GM19452 (cell line): ENCODE measurements at regions not wholly inside any gene's neighbourhood (a gene's known extent, or its start where the extent isn't known, plus 50 kb on each side); places are given as distances from the start of the nearest gene placed in this dataset.

Source experiments
- ATAC-seq: cut with Tn5 transposase; IDR thresholded peaks from one replicate; pipeline ENCODE4 v1.9.1; 2021; ENCODE audit not compliant: unreplicated experiment

DNA sequence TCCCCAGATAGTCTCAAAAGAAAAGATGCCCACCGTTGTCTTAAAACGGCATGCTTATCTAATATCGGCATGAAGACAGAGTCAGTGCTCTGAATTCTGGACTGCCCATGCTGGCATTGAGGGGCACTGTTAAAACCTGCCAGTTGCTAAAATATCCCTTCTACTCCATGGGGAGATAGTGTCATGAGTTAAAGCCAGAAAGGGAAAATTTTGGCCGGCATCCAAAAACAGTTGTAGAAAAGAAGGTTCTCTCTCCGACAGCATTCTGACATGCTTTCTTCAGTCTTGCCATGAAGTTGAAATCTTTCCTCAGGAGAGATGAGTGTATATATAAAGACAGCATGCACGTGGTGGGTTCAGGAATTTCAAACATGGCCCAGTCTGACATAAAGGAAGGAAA lies 401.3 kb upstream of the PIK3C3 start:
- no peak for ATAC-seq

DNA sequence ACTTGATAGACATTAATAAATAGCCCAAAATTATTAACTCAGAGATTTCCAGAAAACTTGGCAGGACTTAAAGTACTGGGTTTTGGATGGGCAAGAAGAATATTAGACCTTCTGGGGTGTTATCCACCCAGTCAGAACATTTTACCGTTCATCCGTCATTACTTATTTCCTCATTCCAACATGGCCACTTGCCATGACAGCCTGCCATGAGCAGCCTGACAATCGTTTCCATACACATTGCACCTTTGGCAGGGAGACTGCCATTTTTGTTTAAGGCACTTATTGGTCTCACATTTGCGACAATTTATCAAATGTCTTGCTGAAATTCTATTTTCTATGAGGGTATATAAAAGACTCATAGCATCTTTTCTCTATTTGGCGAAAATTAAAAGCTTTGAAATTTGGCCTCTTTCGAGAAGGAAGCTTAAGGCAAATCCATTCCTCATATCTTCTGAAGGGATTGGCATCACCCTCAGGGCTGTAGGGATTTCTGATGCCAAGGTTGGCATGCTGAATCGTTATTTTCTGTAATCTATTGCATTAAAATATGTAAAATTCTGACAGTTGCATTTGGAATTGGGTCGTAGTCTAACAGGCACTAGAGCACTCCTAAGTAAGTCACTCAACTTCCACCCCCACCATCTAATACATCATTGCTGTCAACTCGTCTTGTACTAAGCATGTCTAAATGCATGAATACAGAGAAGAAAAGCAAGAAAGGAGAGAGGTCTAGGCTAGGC lies 406.3 kb upstream of the PIK3C3 start:
- no peak for ATAC-seq

DNA sequence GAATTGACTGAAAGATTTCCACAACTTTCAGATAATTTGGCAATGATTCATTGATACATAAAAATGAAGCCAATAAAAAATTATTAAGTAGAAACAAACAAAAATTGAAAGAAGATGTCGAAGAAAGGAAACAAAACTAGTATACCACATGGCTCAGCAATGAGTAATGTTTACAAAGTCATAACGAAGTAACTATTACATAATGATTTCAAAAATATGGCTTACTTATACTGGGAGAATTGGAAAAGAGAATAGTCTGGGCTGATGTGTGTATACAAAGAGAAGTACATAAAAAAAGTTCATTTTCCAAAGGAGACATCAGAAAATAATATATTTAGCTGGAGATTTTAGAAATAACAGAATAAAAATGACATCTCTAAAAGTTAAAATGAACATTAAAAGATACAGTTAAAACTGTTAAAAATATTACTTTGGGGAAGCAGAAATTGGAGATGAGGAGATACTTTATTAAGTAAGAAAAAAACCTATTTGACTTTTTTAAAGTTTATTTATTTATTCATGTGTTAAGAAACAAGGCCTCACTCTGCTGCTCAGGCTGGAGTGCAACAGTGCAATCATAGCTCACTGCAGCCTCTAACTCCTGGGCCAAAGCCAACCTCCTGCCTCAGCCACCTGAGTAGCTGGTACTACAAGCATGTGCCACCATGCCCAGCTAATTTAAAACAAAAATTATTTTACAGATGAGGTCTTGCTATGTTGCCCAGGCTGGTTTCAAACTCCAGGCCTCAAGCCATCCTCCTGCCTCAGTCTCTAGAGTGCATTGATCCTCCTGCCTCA lies 409.7 kb upstream of the PIK3C3 start:
- no peak for ATAC-seq

DNA sequence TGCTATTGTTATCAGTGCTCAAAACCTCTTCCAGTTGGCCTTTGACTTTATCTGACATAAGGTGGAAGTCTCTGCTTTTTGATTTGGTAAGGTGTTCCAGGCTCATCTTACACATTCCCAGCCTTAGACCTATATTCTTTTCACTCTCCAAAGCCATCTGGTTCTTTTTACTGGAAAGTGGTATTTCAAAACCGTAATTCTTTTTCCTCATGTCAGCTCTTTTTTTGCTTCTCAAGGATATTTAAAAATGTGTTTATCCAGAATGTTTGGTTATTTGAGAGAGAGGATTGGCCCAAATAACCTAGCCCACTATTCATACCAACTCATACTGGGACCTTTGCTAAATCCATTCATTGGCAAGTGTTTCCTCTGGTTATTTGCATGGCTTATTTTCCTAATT lies 411.2 kb upstream of the PIK3C3 start:
- ATAC-seq: no peak

DNA sequence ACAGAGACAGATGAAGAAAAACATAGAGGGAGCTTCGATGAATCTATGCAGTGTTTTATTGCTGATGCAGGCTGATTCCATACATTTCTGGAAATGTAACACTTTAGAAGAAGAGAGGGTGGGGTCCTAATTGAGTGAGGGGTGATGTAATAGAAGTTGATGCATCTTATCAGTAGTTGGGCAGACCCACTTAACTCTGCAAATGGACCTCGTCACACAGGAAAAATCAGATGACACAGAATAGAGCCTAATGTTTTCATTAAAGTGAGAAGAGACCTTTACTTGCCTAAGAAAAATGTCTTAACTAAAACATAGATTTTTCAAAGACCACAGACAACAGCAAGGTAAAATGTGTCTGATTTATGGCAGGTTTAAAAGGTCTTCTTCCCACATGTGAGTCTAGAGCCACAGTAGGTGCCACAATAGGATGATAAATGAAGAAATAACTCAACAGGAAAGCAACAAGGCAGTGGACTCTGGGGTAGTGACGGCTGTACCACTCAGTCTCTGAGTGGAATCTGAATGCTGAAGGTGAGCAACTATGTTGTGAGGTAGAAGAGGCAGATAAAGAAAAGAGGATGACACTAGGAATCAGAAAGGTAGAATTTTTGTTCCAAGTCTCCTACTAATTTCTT lies 414.7 kb upstream of the PIK3C3 start:
- ATAC-seq: no peak

DNA sequence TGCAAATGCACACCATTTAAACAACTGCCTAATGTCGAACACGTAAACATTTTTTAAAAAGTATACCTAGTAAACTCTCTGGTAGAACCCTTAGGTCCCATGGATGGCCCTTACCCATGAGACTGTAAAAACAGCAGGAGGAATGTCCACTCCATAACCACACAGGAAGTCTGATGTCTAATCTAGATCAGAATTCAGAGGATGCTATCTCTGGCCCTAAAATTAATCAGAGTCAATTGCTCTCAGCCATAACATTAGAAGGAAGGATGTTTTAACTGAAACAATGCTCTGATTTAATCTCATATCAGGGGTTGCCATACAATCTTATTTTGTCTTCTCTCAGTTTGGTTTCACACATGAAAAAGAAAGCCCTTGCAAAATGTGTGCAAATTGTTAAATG lies 416.3 kb upstream of the PIK3C3 start:
- ATAC-seq: no peak

DNA sequence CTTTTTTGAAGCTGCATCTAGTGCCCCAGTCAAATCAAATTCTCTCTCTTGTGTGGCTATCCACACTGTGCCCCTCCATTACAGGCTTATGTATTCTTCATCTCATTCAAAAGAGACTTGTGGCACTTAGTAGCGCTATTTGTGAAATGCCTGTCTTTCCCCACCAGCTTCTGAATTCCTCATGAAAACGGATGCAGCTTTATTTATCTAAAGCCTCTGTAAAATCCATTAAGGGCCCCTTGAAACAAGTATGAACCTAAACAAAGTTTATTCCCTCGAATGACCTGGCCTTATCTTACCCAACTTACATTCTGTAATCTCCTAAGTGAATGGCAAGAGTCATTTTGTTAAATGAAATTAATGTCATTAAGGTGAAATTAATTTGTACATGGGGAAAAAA lies 417.4 kb upstream of the PIK3C3 start:
- ATAC-seq: no peak

DNA sequence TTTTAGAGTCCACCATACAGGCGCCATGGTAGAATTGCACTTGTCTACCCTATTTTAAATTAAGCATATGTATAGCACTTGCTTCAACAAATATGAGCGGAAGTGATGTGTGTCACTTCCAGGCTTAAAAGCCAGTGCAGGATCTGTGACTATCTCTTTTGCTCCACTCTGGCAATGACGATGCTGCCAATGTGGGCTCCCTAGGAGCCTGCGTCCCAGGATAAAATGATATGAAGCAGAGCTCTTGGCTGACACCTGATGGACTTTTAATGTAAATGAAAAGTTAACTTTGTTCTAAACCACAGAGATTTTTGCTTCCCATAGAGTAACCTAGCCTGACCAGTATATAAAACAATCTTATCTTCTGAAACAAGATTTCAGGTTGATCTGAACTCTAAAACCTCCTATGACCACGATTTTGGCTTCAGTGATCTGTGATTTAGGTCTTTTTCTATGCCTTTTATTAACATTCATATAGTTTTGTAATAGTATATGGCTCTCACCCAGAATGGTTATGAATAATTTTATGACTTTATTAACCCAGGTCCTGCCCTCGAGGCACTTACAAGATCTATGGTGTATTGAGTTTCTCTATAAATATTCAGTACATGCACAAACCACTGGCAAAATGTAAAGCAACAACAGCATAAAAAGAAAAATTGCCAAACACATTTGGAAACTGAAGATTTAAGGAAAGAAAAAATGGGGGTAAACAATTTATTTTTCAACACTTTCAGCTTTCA lies 422.5 kb upstream of the PIK3C3 start:
- ATAC-seq: no peak

DNA sequence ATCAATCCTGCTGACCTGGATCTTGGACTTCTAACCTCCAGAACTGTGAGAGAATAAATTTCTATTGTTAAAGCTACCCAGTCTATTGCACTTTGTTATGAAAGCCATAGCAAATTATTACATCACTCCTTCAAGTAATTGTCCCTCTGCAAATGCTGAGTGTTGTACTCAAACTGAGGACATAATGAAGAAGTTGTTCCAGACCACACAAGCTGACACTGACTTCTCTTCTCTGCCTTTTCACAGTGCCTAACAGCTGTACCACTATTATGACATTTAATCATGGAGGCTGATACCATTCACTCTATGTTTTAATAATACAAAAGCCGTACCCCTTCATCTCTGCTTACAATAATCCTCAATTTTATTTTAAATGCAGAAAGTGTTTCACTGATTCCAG lies 424.1 kb upstream of the PIK3C3 start:
- ATAC-seq: no peak

DNA sequence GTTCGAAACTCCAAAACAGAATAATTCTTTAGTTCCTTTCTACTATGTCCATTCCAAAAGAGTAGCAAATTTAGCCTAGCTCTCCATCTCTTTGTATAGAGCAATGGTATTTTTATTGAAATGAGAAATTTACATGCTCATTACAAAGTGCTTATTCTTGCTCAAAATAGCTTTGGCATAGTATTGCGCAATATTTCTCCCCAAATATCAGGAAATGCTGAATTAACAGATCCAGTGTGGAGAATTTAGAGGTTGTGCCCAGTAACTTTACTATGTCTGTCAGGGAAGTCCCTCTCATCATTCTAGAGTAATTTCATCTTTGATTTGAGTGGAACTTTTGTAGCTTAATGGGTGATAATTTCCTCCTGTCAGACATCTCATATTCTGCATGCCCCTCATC lies 425.9 kb upstream of the PIK3C3 start:
- no peak for ATAC-seq

DNA sequence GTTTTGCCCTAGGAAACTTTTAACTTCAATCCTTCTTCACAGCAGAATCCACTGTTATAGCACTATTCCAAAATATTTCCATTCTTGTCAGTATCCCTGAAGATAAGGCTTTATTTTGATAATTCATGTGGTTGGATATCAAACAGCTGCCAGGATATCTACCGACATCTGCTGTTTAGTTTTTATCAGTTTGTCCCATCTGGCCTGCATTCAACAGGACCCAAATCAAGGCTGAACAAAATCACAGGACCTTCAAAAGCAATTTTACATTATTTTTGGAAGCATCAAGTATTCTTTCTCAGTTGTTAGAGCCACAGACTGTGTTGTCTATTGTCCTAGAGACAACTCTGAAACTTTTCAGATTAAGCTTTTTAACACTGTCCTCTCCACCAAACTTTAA lies 429.0 kb upstream of the PIK3C3 start:
- ATAC-seq: no peak

DNA sequence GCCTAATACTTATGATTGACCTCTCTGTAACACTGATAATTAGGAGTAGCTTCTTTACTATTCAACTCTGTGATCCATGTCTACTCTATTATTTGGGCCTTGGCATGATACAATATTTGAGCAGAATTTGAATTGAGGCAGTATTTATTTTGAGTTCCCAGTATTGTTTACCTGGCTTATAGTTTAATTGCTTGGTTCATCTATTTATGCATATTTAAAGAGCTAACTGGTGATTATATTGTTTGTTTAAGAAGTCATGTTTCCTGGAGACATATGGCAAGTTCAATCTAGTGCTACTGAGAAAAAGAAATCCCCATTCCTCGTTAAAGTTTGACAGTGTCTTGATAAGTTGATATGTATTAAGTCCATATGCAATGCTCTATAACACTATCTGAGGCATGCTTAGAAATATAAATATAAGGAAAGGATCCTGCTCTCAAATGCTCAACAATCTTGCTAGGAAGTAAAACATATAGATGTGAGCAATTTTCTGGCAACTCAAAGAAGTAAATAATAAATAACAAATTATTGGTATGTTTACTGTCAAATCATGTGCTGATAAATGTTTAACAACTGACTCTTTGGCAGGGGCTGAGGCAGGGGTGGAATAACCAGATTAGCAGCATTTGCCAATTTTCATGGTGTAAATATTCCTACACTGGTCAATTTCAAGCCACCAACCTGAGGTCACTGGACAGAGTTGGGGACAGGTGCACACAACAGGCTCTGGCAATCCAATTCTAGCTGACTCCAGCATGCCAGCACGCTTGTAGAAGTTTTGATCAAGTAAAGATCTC lies 430.2 kb upstream of the PIK3C3 start:
- no peak for ATAC-seq

DNA sequence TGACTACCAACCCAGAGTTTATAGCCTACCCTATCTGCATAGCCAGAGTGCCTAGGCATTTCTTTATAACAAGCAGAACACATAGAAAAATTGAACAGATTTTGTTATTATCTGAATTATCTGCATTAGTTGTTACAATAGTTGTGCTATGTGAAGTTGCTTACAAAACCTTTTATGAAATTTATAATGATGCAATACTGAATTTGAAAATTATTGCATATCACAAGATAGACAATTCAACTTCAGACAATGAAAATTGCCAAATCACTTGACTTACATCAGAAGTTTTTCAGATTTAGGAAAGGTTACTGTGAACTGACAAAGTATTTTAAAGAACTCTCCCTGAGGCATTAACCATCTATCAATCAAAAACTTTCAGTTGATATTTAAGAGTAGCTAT lies 437.9 kb upstream of the PIK3C3 start:
- ATAC-seq: no peak

DNA sequence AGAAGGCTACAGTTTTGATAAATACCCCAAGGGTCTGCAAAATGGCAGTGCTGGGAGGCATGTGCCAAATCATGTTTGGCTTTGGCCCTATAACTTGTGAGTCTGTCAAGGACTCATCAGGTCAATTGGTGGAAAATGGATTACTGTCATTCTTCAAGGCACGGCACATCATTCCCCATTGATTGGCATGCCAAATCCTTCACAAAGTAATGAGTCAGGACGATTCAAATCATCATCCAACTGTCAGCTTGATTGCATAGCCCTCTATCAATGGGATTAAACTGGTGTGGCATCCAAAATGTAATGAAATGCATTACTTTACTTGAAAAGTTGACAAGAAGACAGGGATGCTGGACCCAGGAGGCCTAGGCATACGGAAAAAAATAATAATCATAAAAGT lies 441.6 kb upstream of the PIK3C3 start:
- ATAC-seq: no peak

DNA sequence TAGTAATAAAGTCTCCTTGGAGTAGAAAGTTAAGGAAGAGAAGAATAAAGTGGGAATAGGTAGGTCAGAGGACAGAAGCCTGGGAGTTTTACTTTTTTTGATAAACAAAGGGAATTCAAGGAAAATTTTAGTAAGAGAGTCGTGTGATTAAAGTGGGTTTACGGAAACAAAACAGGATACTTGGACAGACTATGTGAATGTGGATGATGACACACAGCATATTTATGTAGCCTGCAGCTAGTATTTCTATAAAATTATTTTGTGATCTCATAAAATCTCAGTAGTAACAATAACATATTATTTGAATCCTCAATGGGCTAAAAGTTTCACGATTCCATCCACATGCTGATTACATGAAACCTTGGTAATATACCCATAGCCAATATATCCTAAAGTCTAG lies 450.7 kb upstream of the PIK3C3 start:
- no peak for ATAC-seq

DNA sequence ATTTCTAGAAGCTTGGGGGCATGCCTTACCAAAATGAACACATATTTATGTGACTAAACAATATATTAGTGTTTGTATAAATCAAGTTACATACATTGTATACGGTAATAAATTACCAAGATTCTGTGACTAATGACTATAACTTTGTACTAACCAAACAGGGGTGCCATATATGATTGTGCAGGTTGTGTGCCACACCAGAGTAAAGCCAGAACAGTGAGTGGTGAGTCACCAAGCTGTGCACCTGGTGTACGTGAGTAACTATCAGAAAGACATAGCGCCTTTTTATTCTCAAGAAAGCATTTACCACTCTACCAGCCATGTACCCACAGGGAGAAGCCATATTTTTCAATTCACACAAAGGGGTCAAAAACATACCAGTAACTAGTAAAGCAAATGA lies 453.2 kb upstream of the PIK3C3 start:
- no peak for ATAC-seq

DNA sequence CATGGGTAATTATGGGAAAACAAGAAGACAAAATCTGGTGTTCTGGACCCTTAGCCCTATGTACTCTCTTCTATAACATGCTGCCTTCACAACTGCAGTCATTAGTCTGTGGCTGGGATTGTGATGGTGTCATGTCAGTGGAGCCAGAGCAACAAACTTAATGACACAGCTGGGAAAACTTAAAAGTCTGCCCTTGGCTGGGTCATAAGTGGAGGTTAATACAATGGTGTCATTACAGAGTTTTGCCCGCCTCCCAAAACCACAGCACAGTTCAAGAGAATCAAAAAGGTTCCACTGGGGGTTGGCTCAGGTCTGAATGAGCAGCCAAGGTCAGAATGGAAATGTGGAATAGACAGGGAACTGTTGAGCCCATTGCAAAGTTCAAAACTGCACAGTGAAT lies 455.7 kb upstream of the PIK3C3 start:
- ATAC-seq: no peak

DNA sequence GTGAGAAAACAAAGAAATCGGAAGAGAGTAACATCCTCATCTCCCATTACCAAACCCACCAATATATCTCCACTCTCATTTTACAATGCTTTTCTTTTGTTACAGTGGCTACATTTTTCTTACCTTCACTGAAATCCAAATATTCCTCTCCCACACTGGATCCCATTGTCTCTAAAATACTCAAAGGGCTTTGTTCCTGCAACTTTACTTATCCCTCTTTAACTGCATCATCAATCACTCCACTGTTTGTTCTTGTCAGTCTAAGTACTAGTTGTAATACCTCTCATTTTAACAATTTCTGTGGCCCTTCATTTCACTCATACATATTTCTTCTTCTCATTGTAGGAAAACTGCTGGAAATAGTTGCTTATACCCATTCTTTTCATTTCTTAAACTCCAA lies 464.2 kb upstream of the PIK3C3 start:
- no peak for ATAC-seq

DNA sequence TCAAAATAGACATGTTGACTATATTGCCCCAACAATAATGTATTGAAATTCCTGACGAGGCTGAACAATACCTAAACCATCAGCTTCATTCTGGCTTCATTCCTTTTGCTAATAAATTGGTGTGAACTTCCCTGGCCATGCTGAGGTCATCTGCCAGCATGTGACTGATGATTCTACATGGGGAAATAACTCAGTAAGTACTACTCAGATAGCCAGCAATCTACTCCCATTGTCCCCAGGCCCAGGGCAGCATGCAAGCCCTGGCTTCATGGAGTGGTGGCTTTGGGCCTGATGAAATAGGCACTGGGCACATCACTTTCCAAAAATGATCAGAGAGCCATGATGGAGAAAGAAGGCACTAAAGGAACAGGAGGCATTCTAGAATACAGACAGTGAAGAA lies 468.5 kb upstream of the PIK3C3 start:
- no peak for ATAC-seq

DNA sequence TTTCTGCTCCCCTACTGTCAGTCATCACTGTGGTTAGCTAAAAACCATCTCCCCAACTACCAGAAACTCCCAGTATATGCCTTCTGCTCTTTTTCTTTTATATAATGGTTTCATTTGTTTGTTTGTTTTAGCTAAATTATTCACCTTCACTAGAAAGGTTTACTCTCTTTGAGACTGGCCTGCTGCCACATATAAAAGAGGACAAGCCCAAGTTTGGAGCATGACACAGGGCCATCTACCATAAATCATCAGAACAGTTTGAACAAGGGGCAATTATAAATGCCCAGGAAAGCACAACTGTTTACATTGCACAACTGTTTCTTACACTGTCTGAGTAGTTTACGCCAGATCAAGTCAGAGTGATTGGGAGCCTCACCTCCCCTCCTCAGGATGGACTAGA lies 471.0 kb upstream of the PIK3C3 start:
- ATAC-seq: no peak

DNA sequence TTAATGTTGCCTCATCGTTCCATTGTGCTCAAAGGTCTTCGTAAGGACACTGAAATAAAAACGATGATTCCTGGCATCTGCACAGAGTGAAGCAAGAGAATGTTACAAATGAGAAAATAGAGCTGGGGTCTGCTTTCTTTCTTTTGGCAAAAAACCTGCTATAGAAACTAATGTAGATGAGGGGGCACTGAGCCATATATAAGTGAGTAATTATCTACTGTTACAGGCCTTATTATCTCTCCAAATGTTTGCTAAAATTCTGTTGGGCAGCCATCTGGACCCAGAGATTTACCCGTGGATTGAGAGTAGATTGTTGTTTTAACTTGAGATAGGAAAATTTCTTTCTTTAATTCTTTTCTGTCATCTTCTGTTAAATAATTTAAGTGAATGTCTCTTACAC lies 472.5 kb upstream of the PIK3C3 start:
- no peak for ATAC-seq
